ENCODE measurements at regions not wholly inside any gene's neighbourhood (a gene's known extent, or its start where the extent isn't known, plus 50 kb on each side); places are given as distances from the start of the nearest gene placed in this dataset.

DNA sequence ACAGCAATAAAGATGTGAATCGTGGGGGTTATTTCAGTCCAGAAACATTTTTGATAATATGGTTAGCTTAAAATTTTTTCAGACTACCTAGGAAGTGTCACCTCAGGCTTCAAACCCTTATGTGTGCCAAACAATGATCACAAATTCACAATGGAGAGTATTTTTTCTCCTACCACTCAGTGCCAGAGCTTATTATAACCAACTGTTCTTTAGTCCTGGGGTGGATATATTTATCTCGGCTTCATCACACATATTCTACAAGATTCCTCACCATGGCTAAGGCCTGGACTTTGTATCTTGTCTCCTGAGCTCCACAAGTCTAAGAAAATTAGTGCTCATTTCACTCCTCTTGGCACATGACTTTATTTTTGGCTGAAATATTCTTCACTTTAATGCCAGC is 629.1 kb downstream of the RWDD3 start:
- FAIRE-seq (no peak), DNase-seq (ENCODE audit: low read depth) (no peak)
- Mint-ChIP-seq H3K4me1 (ENCODE audit: low read depth, unreplicated experiment) (no peaks in the 10 kb centered on the region), H3K36me3 (ENCODE audit: low read depth, unreplicated experiment) (no peaks in the 10 kb centered on the region), H3K9me3 (ENCODE audit: unreplicated experiment) (no peaks in the 10 kb centered on the region), H3K27ac (ENCODE audit: unreplicated experiment) (no peak overlapping the region), H3K27me3 (ENCODE audit: low read depth, unreplicated experiment) (no peaks in the 10 kb centered on the region), H3K4me3 (ENCODE audit: unreplicated experiment) (no peak overlapping the region)
- Histone ChIP-seq H3K36me3 (ENCODE audit: insufficient read depth, low read length) (no peaks in the 10 kb centered on the region), H2AFZ (ENCODE audit: low read depth, low read length) (no peak overlapping the region), H3K27ac (ENCODE audit: low read depth, low read length) (no peak overlapping the region), H4K20me1 (ENCODE audit: insufficient read depth, low read length) (no peaks in the 10 kb centered on the region), H3K79me2 (ENCODE audit: insufficient read depth, low read length) (no peaks in the 10 kb centered on the region), H3K4me1 (ENCODE audit: insufficient read depth, low read length) (no peaks in the 10 kb centered on the region), H3K4me3 (ENCODE audit: insufficient read depth, low read depth, low read length) (no peak overlapping the region), H3K4me2 (ENCODE audit: low read length) (no peak overlapping the region), H3K9ac (ENCODE audit: low read length) (no peak overlapping the region), H3K9me3 (ENCODE audit: insufficient read depth, low read depth, low read length) (no peaks in the 10 kb centered on the region), H3K27me3 (ENCODE audit: insufficient read depth, low read length) (no peaks in the 10 kb centered on the region)
- TF ChIP-seq, protein P1, sequence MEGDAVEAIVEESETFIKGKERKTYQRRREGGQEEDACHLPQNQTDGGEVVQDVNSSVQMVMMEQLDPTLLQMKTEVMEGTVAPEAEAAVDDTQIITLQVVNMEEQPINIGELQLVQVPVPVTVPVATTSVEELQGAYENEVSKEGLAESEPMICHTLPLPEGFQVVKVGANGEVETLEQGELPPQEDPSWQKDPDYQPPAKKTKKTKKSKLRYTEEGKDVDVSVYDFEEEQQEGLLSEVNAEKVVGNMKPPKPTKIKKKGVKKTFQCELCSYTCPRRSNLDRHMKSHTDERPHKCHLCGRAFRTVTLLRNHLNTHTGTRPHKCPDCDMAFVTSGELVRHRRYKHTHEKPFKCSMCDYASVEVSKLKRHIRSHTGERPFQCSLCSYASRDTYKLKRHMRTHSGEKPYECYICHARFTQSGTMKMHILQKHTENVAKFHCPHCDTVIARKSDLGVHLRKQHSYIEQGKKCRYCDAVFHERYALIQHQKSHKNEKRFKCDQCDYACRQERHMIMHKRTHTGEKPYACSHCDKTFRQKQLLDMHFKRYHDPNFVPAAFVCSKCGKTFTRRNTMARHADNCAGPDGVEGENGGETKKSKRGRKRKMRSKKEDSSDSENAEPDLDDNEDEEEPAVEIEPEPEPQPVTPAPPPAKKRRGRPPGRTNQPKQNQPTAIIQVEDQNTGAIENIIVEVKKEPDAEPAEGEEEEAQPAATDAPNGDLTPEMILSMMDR (IDR thresholded peaks at IDR 0.05; ENCODE audit: insufficient read depth, low read depth, low read length) = no peak
- no peak for TF ChIP-seq EZH2 (IDR thresholded peaks at IDR 0.05; ENCODE audit: insufficient read depth, low read length)

DNA sequence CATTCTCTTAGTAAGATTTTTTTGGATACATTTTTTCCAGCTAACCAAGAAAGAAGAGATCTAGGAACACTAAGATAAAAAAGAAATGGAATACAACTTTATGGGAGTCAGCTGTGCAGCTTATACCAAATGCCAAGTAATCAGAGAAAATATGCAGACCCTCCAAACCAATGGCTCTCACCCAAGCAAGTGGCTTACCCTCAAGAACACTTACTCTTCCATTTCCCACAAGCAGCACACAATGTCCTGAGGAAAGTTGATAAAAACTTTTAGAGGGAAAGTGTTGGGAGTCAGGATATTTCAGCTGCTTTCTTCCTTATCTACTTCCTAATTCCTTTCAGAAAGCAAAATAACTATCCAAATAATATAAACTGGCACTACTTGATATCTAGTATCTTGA is 631.8 kb downstream of the RWDD3 start:
- Histone ChIP-seq H2AFZ (ENCODE audit: low read depth, low read length) (no peak overlapping the region), H3K4me1 (ENCODE audit: insufficient read depth, low read length) (no peaks in the 10 kb centered on the region), H3K79me2 (ENCODE audit: insufficient read depth, low read length) (no peaks in the 10 kb centered on the region), H3K27me3 (ENCODE audit: insufficient read depth, low read length) (no peaks in the 10 kb centered on the region), H3K4me3 (ENCODE audit: insufficient read depth, low read depth, low read length) (no peak overlapping the region), H3K9ac (ENCODE audit: low read length) (no peak overlapping the region), H3K9me3 (ENCODE audit: insufficient read depth, low read depth, low read length) (no peaks in the 10 kb centered on the region), H3K36me3 (ENCODE audit: insufficient read depth, low read length) (no peaks in the 10 kb centered on the region), H3K4me2 (ENCODE audit: low read length) (no peak overlapping the region), H3K27ac (ENCODE audit: low read depth, low read length) (no peak overlapping the region), H4K20me1 (ENCODE audit: insufficient read depth, low read length) (no peaks in the 10 kb centered on the region)
- FAIRE-seq (no peak), DNase-seq (ENCODE audit: low read depth) (no peak)
- Mint-ChIP-seq H3K27me3 (ENCODE audit: low read depth, unreplicated experiment) (no peaks in the 10 kb centered on the region), H3K27ac (ENCODE audit: unreplicated experiment) (no peak overlapping the region), H3K36me3 (ENCODE audit: low read depth, unreplicated experiment) (no peaks in the 10 kb centered on the region), H3K4me3 (ENCODE audit: unreplicated experiment) (no peak overlapping the region), H3K9me3 (ENCODE audit: unreplicated experiment) (no peaks in the 10 kb centered on the region), H3K4me1 (ENCODE audit: low read depth, unreplicated experiment) (no peaks in the 10 kb centered on the region)
- TF ChIP-seq, protein P1 (IDR thresholded peaks at IDR 0.05; ENCODE audit: insufficient read depth, low read depth, low read length) = no peak
- TF ChIP-seq EZH2 (IDR thresholded peaks at IDR 0.05; ENCODE audit: insufficient read depth, low read length) = no peak

DNA sequence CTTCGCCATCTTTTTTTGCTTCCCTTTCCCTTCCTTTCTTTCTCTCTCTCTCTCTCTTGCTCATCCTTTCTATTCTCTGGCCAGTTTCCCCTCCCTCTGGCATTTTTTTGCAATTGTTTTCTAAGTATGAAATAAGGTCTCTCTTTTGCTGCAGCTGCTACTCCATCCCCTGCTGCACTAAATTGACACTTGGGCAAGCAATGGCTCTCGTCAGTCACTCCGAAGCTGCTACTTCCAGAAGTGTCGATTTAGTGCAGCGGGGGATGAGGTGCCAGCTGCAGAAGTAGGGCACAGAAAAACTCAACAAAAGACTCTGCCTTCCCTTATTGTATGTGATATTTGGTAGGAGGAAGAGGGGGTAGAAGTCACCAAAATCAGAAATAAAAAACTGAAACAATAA is 642.3 kb downstream of the RWDD3 start:
- no peak for TF ChIP-seq EZH2 (IDR thresholded peaks at IDR 0.05; ENCODE audit: insufficient read depth, low read length)
- TF ChIP-seq, protein P1 (IDR thresholded peaks at IDR 0.05; ENCODE audit: insufficient read depth, low read depth, low read length) = no peak
- Histone ChIP-seq H3K36me3 (ENCODE audit: insufficient read depth, low read length) (no peaks in the 10 kb centered on the region), H3K9me3 (ENCODE audit: insufficient read depth, low read depth, low read length) (no peaks in the 10 kb centered on the region), H3K9ac (ENCODE audit: low read length) (no peak overlapping the region), H3K4me2 (ENCODE audit: low read length) (no peak overlapping the region), H3K79me2 (ENCODE audit: insufficient read depth, low read length) (no peaks in the 10 kb centered on the region), H3K27ac (ENCODE audit: low read depth, low read length) (no peak overlapping the region), H3K4me1 (ENCODE audit: insufficient read depth, low read length) (no peaks in the 10 kb centered on the region), H3K4me3 (ENCODE audit: insufficient read depth, low read depth, low read length) (no peak overlapping the region), H4K20me1 (ENCODE audit: insufficient read depth, low read length) (no peaks in the 10 kb centered on the region), H2AFZ (ENCODE audit: low read depth, low read length) (no peak overlapping the region), H3K27me3 (ENCODE audit: insufficient read depth, low read length) (no peaks in the 10 kb centered on the region)
- H3K9me3 Mint-ChIP-seq (ENCODE audit: unreplicated experiment) = no peaks in the 10 kb centered on the region
- no peak overlapping the region for H3K27ac Mint-ChIP-seq (ENCODE audit: unreplicated experiment)
- peaks cover 2% of the 10 kb centered on the region for H3K36me3 Mint-ChIP-seq (ENCODE audit: low read depth, unreplicated experiment)
- H3K27me3 Mint-ChIP-seq (ENCODE audit: low read depth, unreplicated experiment) = no peaks in the 10 kb centered on the region
- H3K4me3 Mint-ChIP-seq (ENCODE audit: unreplicated experiment) = no peak overlapping the region
- no peaks in the 10 kb centered on the region for H3K4me1 Mint-ChIP-seq (ENCODE audit: low read depth, unreplicated experiment)
- FAIRE-seq = no peak
- no peak for DNase-seq (ENCODE audit: low read depth)

Data from astrocyte (in vitro differentiated cells and primary cell).